Erythroblast (primary cell): ENCODE measurements at regions not wholly inside any gene's neighbourhood (a gene's known extent, or its start where the extent isn't known, plus 50 kb on each side); places are given as distances from the start of the nearest gene placed in this dataset.
"Not testable (repeated sequence)": the region's sequence is repeated elsewhere in the genome, so short reads cannot be mapped to it uniquely, and the experiment has no call there.

ENCODE experiments used
- DNase-seq, 2 experiments: peaks; one replicate each; lab custom pipeline; 2025; lab: John Stamatoyannopoulos, UW
- GATA1 ChIP-seq: IDR thresholded peaks from 2 replicates; pipeline ENCODE4 v1.6.1; 2011; ENCODE audit warnings: low read depth, mild to moderate bottlenecking, control low read depth, low read length, moderate library complexity
- POLR2A ChIP-seq: IDR thresholded peaks from 2 replicates; pipeline ENCODE4 v1.6.1; 2011; ENCODE audit warnings: mild to moderate bottlenecking, low read length

- no peak for TF ChIP-seq POLR2A
- no peak for TF ChIP-seq GATA1
- no peak for DNase-seq
Measured at GRCh38 chr4:12612876-12613275, 871.3 kb downstream of the RAB28 start.

- DNase-seq: not testable (repeated sequence)
Measured at GRCh38 chr4:12609212-12609875, 874.8 kb downstream of the RAB28 start.

- DNase-seq: no peak
- TF ChIP-seq GATA1: no peak
- TF ChIP-seq POLR2A: no peak
Measured at GRCh38 chr4:12595986-12596385, 888.2 kb downstream of the RAB28 start.

GRCh38 chr4:12595489-12595888 lies 888.7 kb downstream of the RAB28 start:
- no peak for DNase-seq
- TF ChIP-seq POLR2A (no peak), GATA1 (no peak)

GRCh38 chr4:12588582-12588981 lies 895.6 kb downstream of the RAB28 start:
- TF ChIP-seq GATA1 (no peak), POLR2A (no peak)
- no peak for DNase-seq

- DNase-seq: no peak
- TF ChIP-seq POLR2A (no peak), GATA1 (no peak)
Measured at GRCh38 chr4:12586242-12587006, 897.7 kb downstream of the RAB28 start.

GRCh38 chr4:12584116-12584875 lies 899.8 kb downstream of the RAB28 start:
- TF ChIP-seq POLR2A (no peak), GATA1 (no peak)

GRCh38 chr4:12583275-12583674 lies 900.9 kb downstream of the RAB28 start:
- no peak for DNase-seq
- no peak for TF ChIP-seq POLR2A
- TF ChIP-seq GATA1: no peak

More at GRCh38 chr4:12584116-12584875, 899.8 kb downstream of the RAB28 start:
- DNase-seq: no peak

GRCh38 chr4:12580787-12581186 lies 903.4 kb downstream of the RAB28 start:
- no peak for DNase-seq
- TF ChIP-seq GATA1 (no peak), POLR2A (no peak)

- TF ChIP-seq POLR2A (no peak), GATA1 (no peak)
- no peak for DNase-seq
Measured at GRCh38 chr4:12579172-12579571, 905.0 kb downstream of the RAB28 start.

GRCh38 chr4:12576409-12576808 lies 907.7 kb downstream of the RAB28 start:
- TF ChIP-seq POLR2A: no peak
- TF ChIP-seq GATA1: no peak
- no peak for DNase-seq

- DNase-seq: no peak
Measured at GRCh38 chr4:12573716-12574115, 910.4 kb downstream of the RAB28 start.

GRCh38 chr4:12562476-12563140 lies 921.5 kb downstream of the RAB28 start:
- TF ChIP-seq GATA1: no peak
- no peak for TF ChIP-seq POLR2A
- DNase-seq: no peak

More at GRCh38 chr4:12573716-12574115, 910.4 kb downstream of the RAB28 start:
- TF ChIP-seq GATA1 (no peak), POLR2A (no peak)
